ENCODE measurements at regions not wholly inside any gene's neighbourhood (a gene's known extent, or its start where the extent isn't known, plus 50 kb on each side); places are given as distances from the start of the nearest gene placed in this dataset.

DNA sequence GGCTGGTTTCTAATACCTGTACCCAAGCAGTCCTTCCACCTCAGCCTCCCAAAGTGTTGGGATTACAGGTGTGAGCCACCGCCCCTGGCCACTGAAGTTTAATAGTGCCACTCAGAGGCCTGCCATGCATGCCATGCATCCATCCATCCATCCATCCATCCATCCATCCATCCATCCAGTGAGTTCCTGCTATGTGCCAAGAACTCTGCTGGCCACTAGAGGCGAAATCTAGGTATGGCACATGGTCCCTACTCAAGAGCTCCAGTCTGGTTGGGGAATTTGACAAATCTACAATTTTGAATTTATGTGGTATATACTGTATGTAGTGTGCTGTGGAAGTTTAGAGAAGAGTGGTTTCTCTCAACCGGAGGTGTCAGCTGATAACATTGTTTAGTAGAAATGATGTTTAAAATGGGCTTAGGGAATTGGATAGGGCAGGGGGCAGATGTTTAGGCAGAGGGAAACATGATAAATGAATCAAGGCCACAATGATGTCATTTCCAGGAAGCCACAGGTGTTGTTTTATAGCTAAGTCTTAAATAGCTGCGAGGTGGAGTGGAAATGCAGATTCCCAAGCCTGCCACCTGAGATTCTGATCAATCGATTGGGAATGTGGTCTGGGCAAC is 384.4 kb upstream of the C2CD4B start:
- DNase-seq (no peak), ATAC-seq (no peak)
- H3K4me3 Mint-ChIP-seq, result no peak overlapping the region
- CTCF ChIA-PET, result no interaction called here
- H3K4me1 ChIP-seq (ENCODE audit: control insufficient read depth in 2 of 2, insufficient read depth in 2 of 2, low read length in 2 of 2), result no peaks in the 10 kb centered on the region
- no peak overlapping the region for H3K27ac Mint-ChIP-seq
- no peaks in the 10 kb centered on the region for H3K27me3 ChIP-seq (ENCODE audit: control insufficient read depth in 2 of 2, insufficient read depth in 2 of 2, low read length in 2 of 2)
- H3K36me3 Mint-ChIP-seq, result peaks cover 0 to 5% (median 0%) of the 10 kb centered on the region in 5 donors
- H3K9me3 Mint-ChIP-seq, result peaks cover 0 to 5% (median 0%) of the 10 kb centered on the region in 11 donors
- POLR2A ChIA-PET, result interaction anchor here (0.5 kb wide), 1 partner anchor 1057 kb away, joined by 3 read pairs; no protein-coding TSS in a partner anchor
- intact Hi-C loops (cut with micrococcal nuclease), result no loop called here
- peaks cover 0 to 2% (median 0%) of the 10 kb centered on the region in 7 donors for H3K4me1 Mint-ChIP-seq
- H3K4me3 ChIP-seq (ENCODE audit: low read length), result no peak overlapping the region
- no peaks in the 10 kb centered on the region for H3K36me3 ChIP-seq (ENCODE audit: control insufficient read depth in 2 of 3, insufficient read depth in 3 of 3, low read length in 3 of 3)
- peaks cover 0 to 22% (median 6%) of the 10 kb centered on the region in 5 donors for H3K27me3 Mint-ChIP-seq
- H3K27ac ChIP-seq (ENCODE audit: low read depth, low read length), result no peak overlapping the region
- H3K9me3 ChIP-seq (ENCODE audit: control insufficient read depth in 2 of 3, low read length in 3 of 3), result no peaks in the 10 kb centered on the region

DNA sequence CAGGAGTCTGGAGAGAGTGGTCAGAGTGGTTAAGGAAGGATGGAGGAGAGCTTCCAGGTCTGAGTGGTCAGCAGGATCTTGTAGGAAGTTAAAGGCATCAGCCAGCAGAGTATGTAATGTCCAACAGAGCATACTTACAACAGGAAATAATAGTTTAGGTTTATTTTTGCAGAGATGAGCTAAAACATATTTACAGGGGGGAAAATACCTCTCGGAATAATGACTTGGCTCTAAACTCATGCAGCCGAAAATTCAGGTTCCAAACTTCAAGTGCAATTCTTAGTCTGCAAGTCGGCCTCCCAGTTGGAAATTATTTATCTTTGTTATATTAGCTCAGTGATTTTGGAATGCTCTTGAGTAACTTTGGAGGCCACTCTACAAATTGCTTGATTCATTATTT is 385.0 kb upstream of the C2CD4B start:
- Histone ChIP-seq H3K4me3 (ENCODE audit: low read length) (no peak overlapping the region), H3K27ac (ENCODE audit: low read depth, low read length) (no peak overlapping the region), H3K9me3 (ENCODE audit: control insufficient read depth in 2 of 3, low read length in 3 of 3) (no peaks in the 10 kb centered on the region), H3K4me1 (ENCODE audit: control insufficient read depth in 2 of 2, insufficient read depth in 2 of 2, low read length in 2 of 2) (no peaks in the 10 kb centered on the region), H3K36me3 (ENCODE audit: control insufficient read depth in 2 of 3, insufficient read depth in 3 of 3, low read length in 3 of 3) (no peaks in the 10 kb centered on the region), H3K27me3 (ENCODE audit: control insufficient read depth in 2 of 2, insufficient read depth in 2 of 2, low read length in 2 of 2) (no peaks in the 10 kb centered on the region)
- ATAC-seq, result no peak
- no peak for DNase-seq
- peaks cover 0 to 5% (median 0%) of the 10 kb centered on the region in 11 donors for H3K9me3 Mint-ChIP-seq
- no peak overlapping the region for H3K4me3 Mint-ChIP-seq
- H3K27me3 Mint-ChIP-seq, result peaks cover 0 to 22% (median 6%) of the 10 kb centered on the region in 5 donors
- H3K36me3 Mint-ChIP-seq, result peaks cover 0 to 5% (median 0%) of the 10 kb centered on the region in 5 donors
- CTCF ChIA-PET, result no interaction called here
- intact Hi-C loops (cut with micrococcal nuclease), result no loop called here
- POLR2A ChIA-PET, result no interaction called here
- H3K4me1 Mint-ChIP-seq, result peaks cover 0 to 2% (median 0%) of the 10 kb centered on the region in 7 donors
- no peak overlapping the region for H3K27ac Mint-ChIP-seq

DNA sequence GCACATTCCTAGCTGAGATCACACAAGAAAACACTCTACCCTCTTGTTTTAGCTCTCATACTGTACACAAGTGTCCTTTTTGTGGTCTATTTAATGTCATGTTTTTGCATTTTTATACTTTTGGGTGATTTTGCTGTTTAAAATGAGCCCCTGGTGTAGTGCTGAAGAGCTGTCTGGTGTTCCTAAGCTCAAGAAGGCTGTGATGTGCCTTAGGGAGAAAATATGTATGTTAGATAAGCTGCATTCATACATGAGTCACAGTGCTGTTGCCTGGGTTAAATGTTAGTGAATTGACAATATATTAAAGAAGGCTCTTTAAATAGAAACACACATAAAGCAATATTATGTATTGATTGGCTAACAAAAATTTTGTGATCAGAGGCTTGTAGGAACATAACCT is 387.4 kb upstream of the C2CD4B start:
- intact Hi-C loops (cut with micrococcal nuclease), result no loop called here
- no peak overlapping the region for H3K27ac Mint-ChIP-seq
- H3K36me3 Mint-ChIP-seq, result peaks cover 0 to 5% (median 0%) of the 10 kb centered on the region in 5 donors
- H3K27me3 ChIP-seq (ENCODE audit: control insufficient read depth in 2 of 2, insufficient read depth in 2 of 2, low read length in 2 of 2), result no peaks in the 10 kb centered on the region
- H3K4me3 Mint-ChIP-seq, result no peak overlapping the region
- H3K4me1 Mint-ChIP-seq, result peaks cover 0 to 2% (median 0%) of the 10 kb centered on the region in 7 donors
- H3K4me1 ChIP-seq (ENCODE audit: control insufficient read depth in 2 of 2, insufficient read depth in 2 of 2, low read length in 2 of 2), result no peaks in the 10 kb centered on the region
- ATAC-seq (no peak), DNase-seq (no peak)
- H3K27me3 Mint-ChIP-seq, result peaks cover under 1 to 17% (median 6%) of the 10 kb centered on the region in 5 donors
- ChIA-PET CTCF (no interaction called here), POLR2A (interaction anchor here (0.6 kb wide), 1 partner anchor 13 kb away, joined by 3 read pairs; no protein-coding TSS in a partner anchor)
- H3K9me3 Mint-ChIP-seq, result peaks cover 0 to 5% (median 0%) of the 10 kb centered on the region in 11 donors
- no peaks in the 10 kb centered on the region for H3K36me3 ChIP-seq (ENCODE audit: control insufficient read depth in 2 of 3, insufficient read depth in 3 of 3, low read length in 3 of 3)
- no peak overlapping the region for H3K4me3 ChIP-seq (ENCODE audit: low read length)
- H3K27ac ChIP-seq (ENCODE audit: low read depth, low read length), result no peak overlapping the region
- no peaks in the 10 kb centered on the region for H3K9me3 ChIP-seq (ENCODE audit: control insufficient read depth in 2 of 3, low read length in 3 of 3)

DNA sequence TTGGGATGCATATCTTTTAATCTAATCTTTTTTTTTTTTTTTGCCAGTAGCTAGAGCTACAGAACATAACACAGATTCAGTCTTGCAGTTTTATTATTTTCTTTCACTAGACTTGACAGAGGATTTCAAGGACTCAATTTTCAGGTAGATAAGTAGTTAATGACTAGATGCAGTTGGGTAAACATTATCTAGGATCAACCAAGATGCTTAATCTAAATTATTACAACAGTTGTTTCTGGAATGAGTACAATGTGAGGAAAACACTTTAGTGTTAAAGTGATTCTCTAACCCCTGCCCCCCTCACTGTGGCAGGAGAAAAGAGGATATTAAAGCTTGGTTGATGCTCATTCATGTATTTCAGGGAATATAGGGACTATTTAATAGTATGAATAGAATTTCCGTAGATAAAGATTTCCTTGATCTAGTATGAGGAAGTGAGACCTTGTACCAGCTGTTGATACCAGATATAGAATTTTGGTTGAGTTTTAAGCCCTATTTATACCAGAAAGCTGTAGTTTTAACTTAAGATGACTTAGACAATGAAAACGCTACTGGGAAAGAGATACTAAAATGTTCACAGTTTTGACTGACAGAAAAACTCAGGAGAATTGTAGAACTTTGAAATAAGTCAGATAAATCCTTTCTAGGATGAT is 389.0 kb upstream of the C2CD4B start:
- Mint-ChIP-seq H3K4me1 (peaks cover 0 to 2% (median 0%) of the 10 kb centered on the region in 7 donors), H3K36me3 (peaks cover 0 to 5% (median 0%) of the 10 kb centered on the region in 5 donors), H3K27ac (no peak overlapping the region), H3K9me3 (peaks cover 0 to 5% (median 0%) of the 10 kb centered on the region in 11 donors), H3K27me3 (peaks cover 6 to 25% (median 11%) of the 10 kb centered on the region in 5 donors), H3K4me3 (no peak overlapping the region)
- H3K4me1 ChIP-seq (ENCODE audit: control insufficient read depth in 2 of 2, insufficient read depth in 2 of 2, low read length in 2 of 2), result no peaks in the 10 kb centered on the region
- ChIA-PET POLR2A (no interaction called here), CTCF (no interaction called here)
- H3K4me3 ChIP-seq (ENCODE audit: low read length), result no peak overlapping the region
- intact Hi-C loops (cut with micrococcal nuclease), result no loop called here
- H3K27me3 ChIP-seq (ENCODE audit: control insufficient read depth in 2 of 2, insufficient read depth in 2 of 2, low read length in 2 of 2), result no peaks in the 10 kb centered on the region
- ATAC-seq, result no peak
- H3K27ac ChIP-seq (ENCODE audit: low read depth, low read length), result no peak overlapping the region
- DNase-seq, result no peak
- H3K9me3 ChIP-seq (ENCODE audit: control insufficient read depth in 2 of 3, low read length in 3 of 3), result no peaks in the 10 kb centered on the region
- H3K36me3 ChIP-seq (ENCODE audit: control insufficient read depth in 2 of 3, insufficient read depth in 3 of 3, low read length in 3 of 3), result no peaks in the 10 kb centered on the region

DNA sequence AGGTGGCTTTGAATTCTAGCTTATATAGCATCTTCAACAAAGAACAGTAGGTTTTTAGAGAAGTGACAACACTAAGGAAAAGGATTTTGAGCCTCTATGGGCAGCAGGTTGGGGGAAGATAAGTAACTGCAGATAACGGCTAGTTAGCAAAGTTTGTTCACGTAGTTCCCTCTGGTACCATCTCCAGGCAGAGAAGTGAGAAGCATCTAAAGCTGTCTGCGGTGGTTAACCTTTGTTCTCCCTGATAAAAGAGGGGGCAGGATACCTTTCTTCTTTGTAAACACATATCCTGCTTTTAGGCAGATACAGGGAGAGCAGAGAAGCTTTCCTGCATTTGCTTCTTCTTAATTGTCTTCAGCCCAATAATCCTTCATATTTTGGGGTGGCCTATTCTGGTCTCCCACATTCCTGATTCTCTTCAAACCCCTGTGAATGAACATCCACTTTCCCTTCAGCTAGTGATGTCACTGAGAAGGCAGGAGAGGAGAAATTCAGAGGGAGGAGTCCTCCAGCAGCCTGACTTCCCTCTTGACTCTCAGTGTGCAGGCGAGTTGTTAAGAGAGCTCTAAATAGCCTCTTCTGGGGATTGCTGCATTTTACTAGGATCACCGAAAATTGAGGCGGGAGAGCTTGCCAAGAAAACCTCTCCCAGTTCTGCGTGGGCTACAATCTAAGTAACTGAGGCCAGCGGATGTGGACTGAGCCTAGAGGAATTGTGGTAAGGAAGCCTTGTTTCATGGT is 393.7 kb upstream of the C2CD4B start:
- Mint-ChIP-seq H3K4me1 (no peaks in the 10 kb centered on the region), H3K9me3 (no peaks in the 10 kb centered on the region), H3K4me3 (no peak overlapping the region), H3K27me3 (peaks cover 6 to 24% (median 13%) of the 10 kb centered on the region in 5 donors), H3K36me3 (no peaks in the 10 kb centered on the region), H3K27ac (no peak overlapping the region)
- no peaks in the 10 kb centered on the region for H3K27me3 ChIP-seq (ENCODE audit: control insufficient read depth in 2 of 2, insufficient read depth in 2 of 2, low read length in 2 of 2)
- no peak overlapping the region for H3K4me3 ChIP-seq (ENCODE audit: low read length)
- no peaks in the 10 kb centered on the region for H3K4me1 ChIP-seq (ENCODE audit: control insufficient read depth in 2 of 2, insufficient read depth in 2 of 2, low read length in 2 of 2)
- no peak for DNase-seq
- no peaks in the 10 kb centered on the region for H3K36me3 ChIP-seq (ENCODE audit: control insufficient read depth in 2 of 3, insufficient read depth in 3 of 3, low read length in 3 of 3)
- ChIA-PET CTCF (no interaction called here), POLR2A (no interaction called here)
- ATAC-seq, result no peak
- intact Hi-C loops (cut with micrococcal nuclease), result no loop called here
- no peaks in the 10 kb centered on the region for H3K9me3 ChIP-seq (ENCODE audit: control insufficient read depth in 2 of 3, low read length in 3 of 3)
- H3K27ac ChIP-seq (ENCODE audit: low read depth, low read length), result no peak overlapping the region

DNA sequence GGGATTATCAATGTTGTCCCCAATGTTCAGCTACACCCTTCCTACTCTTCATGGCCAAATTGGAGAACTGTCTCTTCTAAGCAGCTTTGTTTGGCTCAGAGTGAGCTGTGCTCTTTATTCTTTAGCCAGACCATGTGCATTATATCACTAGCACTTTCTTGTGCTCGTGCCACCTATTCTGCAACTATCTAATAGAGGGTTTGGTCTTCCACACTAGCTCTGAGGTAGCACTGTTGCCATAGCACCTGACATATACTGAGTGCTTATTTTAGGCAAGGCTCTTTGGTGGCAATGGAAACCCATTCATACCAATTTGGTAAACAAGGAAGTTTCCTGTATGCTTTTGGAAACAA is 394.3 kb upstream of the C2CD4B start:
- Mint-ChIP-seq H3K9me3 (no peaks in the 10 kb centered on the region), H3K27ac (no peak overlapping the region), H3K4me1 (no peaks in the 10 kb centered on the region), H3K4me3 (no peak overlapping the region), H3K36me3 (no peaks in the 10 kb centered on the region), H3K27me3 (peaks cover 10 to 30% (median 11%) of the 10 kb centered on the region in 5 donors)
- POLR2A ChIA-PET, result no interaction called here
- CTCF ChIA-PET, result no interaction called here
- no peaks in the 10 kb centered on the region for H3K9me3 ChIP-seq (ENCODE audit: control insufficient read depth in 2 of 3, low read length in 3 of 3)
- intact Hi-C loops (cut with micrococcal nuclease), result no loop called here
- no peaks in the 10 kb centered on the region for H3K36me3 ChIP-seq (ENCODE audit: control insufficient read depth in 2 of 3, insufficient read depth in 3 of 3, low read length in 3 of 3)
- DNase-seq (no peak), ATAC-seq (no peak)
- H3K27me3 ChIP-seq (ENCODE audit: control insufficient read depth in 2 of 2, insufficient read depth in 2 of 2, low read length in 2 of 2), result no peaks in the 10 kb centered on the region
- no peaks in the 10 kb centered on the region for H3K4me1 ChIP-seq (ENCODE audit: control insufficient read depth in 2 of 2, insufficient read depth in 2 of 2, low read length in 2 of 2)
- no peak overlapping the region for H3K4me3 ChIP-seq (ENCODE audit: low read length)
- no peak overlapping the region for H3K27ac ChIP-seq (ENCODE audit: low read depth, low read length)

Data from naive thymus-derived CD4-positive, alpha-beta T cell (primary cell).